ENCODE measurements at regions not wholly inside any gene's neighbourhood (a gene's known extent, or its start where the extent isn't known, plus 50 kb on each side); places are given as distances from the start of the nearest gene placed in this dataset.

- no peak for DNase-seq (ENCODE audit: low spot score)
Observed at GRCh38 chr5:110031402-110032140, 341.8 kb downstream of the MAN2A1 start.

GRCh38 chr5:110032376-110032775 lies 342.6 kb downstream of the MAN2A1 start:
- DNase-seq (ENCODE audit: low spot score), result no peak

- no peak for DNase-seq (ENCODE audit: low spot score)
Observed at GRCh38 chr5:110034056-110034600, 344.4 kb downstream of the MAN2A1 start.

GRCh38 chr5:110038297-110038997 lies 348.7 kb downstream of the MAN2A1 start:
- no peak for DNase-seq (ENCODE audit: low spot score)

- no peak for DNase-seq (ENCODE audit: low spot score)
Observed at GRCh38 chr5:110040178-110040577, 350.5 kb downstream of the MAN2A1 start.

- DNase-seq (ENCODE audit: low spot score), result no peak
Observed at GRCh38 chr5:110043025-110043424, 353.3 kb downstream of the MAN2A1 start.

GRCh38 chr5:110045158-110045557 lies 355.4 kb downstream of the MAN2A1 start:
- no peak for DNase-seq (ENCODE audit: low spot score)

- DNase-seq (ENCODE audit: low spot score), result no peak
Observed at GRCh38 chr5:110048491-110048890, 358.8 kb downstream of the MAN2A1 start.

- no peak for DNase-seq (ENCODE audit: low spot score)
Observed at GRCh38 chr5:110049816-110050215, 360.1 kb downstream of the MAN2A1 start.

GRCh38 chr5:110050640-110051345 lies 361.1 kb downstream of the MAN2A1 start:
- no peak for DNase-seq (ENCODE audit: low spot score)

GRCh38 chr5:110053205-110053604 lies 363.5 kb downstream of the MAN2A1 start:
- DNase-seq (ENCODE audit: low spot score), result no peak

GRCh38 chr5:110053824-110054223 lies 364.1 kb downstream of the MAN2A1 start:
- DNase-seq (ENCODE audit: low spot score), result no peak

GRCh38 chr5:110054240-110054639 lies 364.5 kb downstream of the MAN2A1 start:
- DNase-seq (ENCODE audit: low spot score), result peak; percentile 18

- DNase-seq (ENCODE audit: low spot score), result peak; percentile 47
Observed at GRCh38 chr5:110055302-110055701, 365.6 kb downstream of the MAN2A1 start.

GRCh38 chr5:110056580-110057114 lies 366.9 kb downstream of the MAN2A1 start:
- DNase-seq (ENCODE audit: low spot score), result no peak

- no peak for DNase-seq (ENCODE audit: low spot score)
Observed at GRCh38 chr5:110058175-110058574, 368.4 kb downstream of the MAN2A1 start.

- DNase-seq (ENCODE audit: low spot score), result no peak
Observed at GRCh38 chr5:110062246-110062645, 372.5 kb downstream of the MAN2A1 start.

- DNase-seq (ENCODE audit: low spot score), result no peak
Observed at GRCh38 chr5:110063640-110064602, 374.2 kb downstream of the MAN2A1 start.

GRCh38 chr5:110064603-110065268 lies 375.0 kb downstream of the MAN2A1 start:
- no peak for DNase-seq (ENCODE audit: low spot score)

GRCh38 chr5:110070836-110071235 lies 381.1 kb downstream of the MAN2A1 start:
- no peak for DNase-seq (ENCODE audit: low spot score)

- DNase-seq (ENCODE audit: low spot score), result no peak
Observed at GRCh38 chr5:110072651-110073050, 382.9 kb downstream of the MAN2A1 start.
